ENCODE measurements at regions not wholly inside any gene's neighbourhood (a gene's known extent, or its start where the extent isn't known, plus 50 kb on each side); places are given as distances from the start of the nearest gene placed in this dataset.

- Histone ChIP-seq H3K36me3 (peaks cover 0 to 32% (median 0%) of the 10 kb centered on the region in 6 donors), H3K27me3 (replicated peaks in 1 of 7) (no peaks in the 10 kb centered on the region), H3K9me3 (no peaks in the 10 kb centered on the region), H3K27ac (peak overlapping the region; percentile 67 to 93 (median 84)), H3K4me3 (peak overlapping the region in 6 of 8 donors; percentile 0 to 48 (median 13)), H3K4me1 (peaks cover 39 to 100% (median 81%) of the 10 kb centered on the region in 6 donors)
- DNase-seq = no peak
- TF ChIP-seq POLR2A (IDR thresholded peaks at IDR 0.05) = no peak
- TF ChIP-seq POLR2AphosphoS5 (IDR thresholded peaks at IDR 0.05) = peak in 2 of 3 donors; percentile 37 to 57
- TF ChIP-seq CTCF (IDR thresholded peaks at IDR 0.05 in 8 of 11, conservative IDR thresholded peaks at IDR 0.05 in 3 of 11) = no peak
- 40 to 60% (median 41%) methylated on average over 24 to 47 of the region's 47 CpGs for WGBS, 5 donors
- intact Hi-C loops (cut with DNase I; ENCODE audit: low total_unique reads) = no loop called here
These were observed 50.0 kb downstream of the NCOR2 start for GRCh38 chr12:124517260-124518050.

- Histone ChIP-seq H3K4me3 (peak overlapping the region in 3 of 8 donors; percentile 0 to 48 (median 33)), H3K9me3 (no peaks in the 10 kb centered on the region), H3K4me1 (peaks cover 39 to 100% (median 83%) of the 10 kb centered on the region in 6 donors), H3K36me3 (peaks cover 0 to 31% (median 0%) of the 10 kb centered on the region in 6 donors), H3K27ac (peak overlapping the region; percentile 67 to 93 (median 84)), H3K27me3 (replicated peaks in 1 of 7) (no peaks in the 10 kb centered on the region)
- no peak for TF ChIP-seq POLR2A (IDR thresholded peaks at IDR 0.05)
- TF ChIP-seq POLR2AphosphoS5 (IDR thresholded peaks at IDR 0.05) = no peak
- no peak for TF ChIP-seq CTCF (IDR thresholded peaks at IDR 0.05 in 8 of 11, conservative IDR thresholded peaks at IDR 0.05 in 3 of 11)
- no peak for DNase-seq
- 74 to 84% (median 76%) methylated on average over 6 of the region's 6 CpGs for WGBS, 5 donors
- intact Hi-C loops (cut with DNase I; ENCODE audit: low total_unique reads) = no loop called here
These were observed 50.6 kb downstream of the NCOR2 start for GRCh38 chr12:124516850-124517249.

- peak overlapping the region in 2 of 8 donors; percentile 83 to 93 for H3K27ac ChIP-seq
- no peaks in the 10 kb centered on the region for H3K27me3 ChIP-seq (replicated peaks in 1 of 7)
- H3K36me3 ChIP-seq = peaks cover 0 to 32% (median 0%) of the 10 kb centered on the region in 6 donors
- intact Hi-C loops (cut with DNase I; ENCODE audit: low total_unique reads) = no loop called here
- TF ChIP-seq POLR2A (IDR thresholded peaks at IDR 0.05) = no peak
- peak in 1 of 3 donors; percentile 34 for TF ChIP-seq POLR2AphosphoS5 (IDR thresholded peaks at IDR 0.05)
- DNase-seq = no peak
- no peak overlapping the region for H3K4me3 ChIP-seq
- peaks cover 44 to 100% (median 83%) of the 10 kb centered on the region in 6 donors for H3K4me1 ChIP-seq
- H3K9me3 ChIP-seq = no peaks in the 10 kb centered on the region
- 79 to 93% (median 88%) methylated on average over 12 to 15 of the region's 15 CpGs for WGBS, 5 donors
These were observed 51.4 kb downstream of the NCOR2 start for GRCh38 chr12:124515981-124516380.

GRCh38 chr12:124514996-124515932 is 52.1 kb downstream of the NCOR2 start:
- intact Hi-C loops (cut with DNase I; ENCODE audit: low total_unique reads) = no loop called here
- no peaks in the 10 kb centered on the region for H3K9me3 ChIP-seq
- TF ChIP-seq POLR2A (IDR thresholded peaks at IDR 0.05) = no peak
- no peak for TF ChIP-seq POLR2AphosphoS5 (IDR thresholded peaks at IDR 0.05)
- TF ChIP-seq CTCF (IDR thresholded peaks at IDR 0.05 in 8 of 11, conservative IDR thresholded peaks at IDR 0.05 in 3 of 11) = no peak
- H3K27me3 ChIP-seq (replicated peaks in 1 of 7) = no peaks in the 10 kb centered on the region
- no peak for DNase-seq
- H3K4me1 ChIP-seq = peaks cover 42 to 100% (median 82%) of the 10 kb centered on the region in 6 donors
- no peak overlapping the region for H3K4me3 ChIP-seq
- 91 to 95% (median 93%) methylated on average over 19 of the region's 19 CpGs for WGBS, 5 donors
- H3K27ac ChIP-seq = peak overlapping the region in 1 of 8 donors; percentile 83
- H3K36me3 ChIP-seq = peaks cover 0 to 32% (median 0%) of the 10 kb centered on the region in 6 donors
